ENCODE measurements at regions not wholly inside any gene's neighbourhood (a gene's known extent, or its start where the extent isn't known, plus 50 kb on each side); places are given as distances from the start of the nearest gene placed in this dataset.

DNA sequence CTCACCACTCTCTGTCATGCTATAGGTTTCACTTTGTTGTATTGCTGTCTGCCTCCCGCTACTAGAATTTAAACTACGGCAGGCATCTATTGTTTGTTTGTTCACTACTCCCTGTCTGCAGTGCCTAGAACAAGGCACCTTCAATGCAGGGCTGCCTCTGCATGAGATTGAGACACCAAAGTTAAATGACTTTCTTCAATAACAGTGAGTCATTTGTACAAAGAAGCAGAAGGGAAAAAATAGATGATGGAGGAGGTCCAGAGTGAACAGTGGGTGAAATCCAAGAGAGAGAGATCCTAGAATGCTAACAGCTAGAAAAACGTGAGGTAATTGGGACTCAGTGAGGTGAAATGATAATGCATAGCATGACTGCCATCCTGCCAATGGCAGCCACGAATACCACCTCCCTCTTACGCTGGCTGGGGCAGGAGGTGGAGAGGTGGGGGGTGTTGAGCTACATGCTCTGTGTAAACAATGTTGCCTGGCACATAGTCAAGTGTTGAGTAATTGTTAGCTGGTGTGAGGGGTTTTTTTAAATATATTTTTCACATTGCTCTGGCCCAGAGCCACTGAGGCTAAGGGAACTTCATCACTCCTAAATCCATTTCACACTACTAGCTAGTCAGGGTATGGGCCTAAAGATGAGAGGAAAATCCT lies 367.6 kb downstream of the RPS29 start:
- no peak for DNase-seq (ENCODE audit: extremely low spot score)

DNA sequence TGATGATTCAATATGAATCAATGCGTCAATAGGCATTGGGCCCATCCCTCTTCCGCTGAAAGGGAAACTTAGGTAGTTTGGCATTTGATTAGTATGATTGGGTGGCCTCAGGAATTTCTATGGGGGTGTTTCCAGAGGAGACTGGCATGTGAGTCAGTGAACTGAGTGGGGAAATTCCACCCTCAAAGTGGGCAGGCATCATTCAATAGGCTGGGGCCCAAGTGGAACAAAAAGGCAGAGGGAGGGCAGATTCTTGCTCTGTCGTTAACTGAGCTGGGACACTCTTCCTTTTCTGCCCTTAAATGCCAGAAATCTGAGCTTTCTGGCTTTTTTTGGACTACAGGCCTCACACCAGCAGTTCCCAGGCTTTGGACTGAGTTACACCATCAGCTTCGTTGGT lies 373.5 kb downstream of the RPS29 start:
- DNase-seq (ENCODE audit: extremely low spot score) = no peak
- ChIA-PET POLR2A (no interaction called here), CTCF (no interaction called here)
- no peak for TF ChIP-seq TARDBP (IDR thresholded peaks at IDR 0.05)
- no peak for TF ChIP-seq BHLHE40 (IDR thresholded peaks at IDR 0.05; ENCODE audit: borderline replicate concordance)
- TF ChIP-seq CTBP1 (IDR thresholded peaks at IDR 0.05; ENCODE audit: borderline replicate concordance) = no peak

More for the DNA sequence above, 367.6 kb downstream of the RPS29 start:
- no peak for TF ChIP-seq NFRKB (IDR thresholded peaks at IDR 0.05)
- no peak for TF ChIP-seq SUZ12 (IDR thresholded peaks at IDR 0.05)
- no peak for TF ChIP-seq L3MBTL2 (conservative IDR thresholded peaks at IDR 0.05)
- TF ChIP-seq ARNT (IDR thresholded peaks at IDR 0.05) = no peak
- TF ChIP-seq FOXA1 (IDR thresholded peaks at IDR 0.05) = no peak
- TF ChIP-seq TARDBP (IDR thresholded peaks at IDR 0.05) = no peak
- no peak for TF ChIP-seq HDGF (IDR thresholded peaks at IDR 0.05; ENCODE audit: borderline replicate concordance)
- TF ChIP-seq FOXM1 (IDR thresholded peaks at IDR 0.05; ENCODE audit: borderline replicate concordance) = no peak
- no peak for TF ChIP-seq BHLHE40 (IDR thresholded peaks at IDR 0.05; ENCODE audit: borderline replicate concordance)
- TF ChIP-seq, protein P1, sequence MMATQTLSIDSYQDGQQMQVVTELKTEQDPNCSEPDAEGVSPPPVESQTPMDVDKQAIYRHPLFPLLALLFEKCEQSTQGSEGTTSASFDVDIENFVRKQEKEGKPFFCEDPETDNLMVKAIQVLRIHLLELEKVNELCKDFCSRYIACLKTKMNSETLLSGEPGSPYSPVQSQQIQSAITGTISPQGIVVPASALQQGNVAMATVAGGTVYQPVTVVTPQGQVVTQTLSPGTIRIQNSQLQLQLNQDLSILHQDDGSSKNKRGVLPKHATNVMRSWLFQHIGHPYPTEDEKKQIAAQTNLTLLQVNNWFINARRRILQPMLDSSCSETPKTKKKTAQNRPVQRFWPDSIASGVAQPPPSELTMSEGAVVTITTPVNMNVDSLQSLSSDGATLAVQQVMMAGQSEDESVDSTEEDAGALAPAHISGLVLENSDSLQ (IDR thresholded peaks at IDR 0.05) = no peak
- TF ChIP-seq SP1 (IDR thresholded peaks at IDR 0.05) = no peak
- TF ChIP-seq ZNF384 (IDR thresholded peaks at IDR 0.05) = no peak
- TF ChIP-seq LEF1 (IDR thresholded peaks at IDR 0.05; ENCODE audit: borderline replicate concordance) = no peak
- no peak for TF ChIP-seq FOXK2 (IDR thresholded peaks at IDR 0.05)
- no peak for TF ChIP-seq CTBP1 (IDR thresholded peaks at IDR 0.05; ENCODE audit: borderline replicate concordance)
- CTCF ChIA-PET = no interaction called here
- POLR2A ChIA-PET = no interaction called here

DNA sequence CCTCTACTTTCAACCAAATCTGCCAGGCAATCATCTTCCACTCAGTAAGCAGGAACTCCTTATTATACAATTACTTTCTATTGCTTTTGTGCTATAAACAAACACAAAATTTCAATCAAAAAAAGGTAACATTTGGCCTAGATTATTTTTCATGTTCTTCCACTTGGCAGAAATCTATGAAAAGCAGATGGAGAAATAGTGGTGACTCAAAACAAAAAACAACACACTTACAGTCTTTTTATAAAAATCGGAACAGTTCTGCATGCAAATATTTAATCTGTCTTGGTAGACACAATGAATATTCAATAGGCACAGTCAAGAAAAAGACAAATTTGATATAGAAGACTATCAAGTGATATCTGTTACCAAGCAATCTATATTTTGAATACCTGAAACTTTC lies 376.8 kb downstream of the RPS29 start:
- TF ChIP-seq SUZ12 (IDR thresholded peaks at IDR 0.05) (no peak), ARNT (IDR thresholded peaks at IDR 0.05) (no peak), HDGF (IDR thresholded peaks at IDR 0.05; ENCODE audit: borderline replicate concordance) (no peak), FOXK2 (IDR thresholded peaks at IDR 0.05) (no peak), TARDBP (IDR thresholded peaks at IDR 0.05) (no peak), NFRKB (IDR thresholded peaks at IDR 0.05) (no peak), L3MBTL2 (conservative IDR thresholded peaks at IDR 0.05) (no peak)
- TF ChIP-seq, protein P1 (IDR thresholded peaks at IDR 0.05) = no peak
- DNase-seq (ENCODE audit: extremely low spot score) = no peak
- POLR2A ChIA-PET = no interaction called here
- CTCF ChIA-PET = no interaction called here

GRCh38 chr14:49206828-49207227 lies 379.4 kb downstream of the RPS29 start:
- TF ChIP-seq, protein P1 (IDR thresholded peaks at IDR 0.05) = no peak
- TF ChIP-seq HDGF (IDR thresholded peaks at IDR 0.05; ENCODE audit: borderline replicate concordance) (no peak), FOXK2 (IDR thresholded peaks at IDR 0.05) (no peak), CTBP1 (IDR thresholded peaks at IDR 0.05; ENCODE audit: borderline replicate concordance) (no peak), ARNT (IDR thresholded peaks at IDR 0.05) (no peak), SP1 (IDR thresholded peaks at IDR 0.05) (no peak), SUZ12 (IDR thresholded peaks at IDR 0.05) (no peak), FOXA1 (IDR thresholded peaks at IDR 0.05) (no peak), ELF4 (IDR thresholded peaks at IDR 0.05) (no peak), BHLHE40 (IDR thresholded peaks at IDR 0.05; ENCODE audit: borderline replicate concordance) (no peak), ZNF384 (IDR thresholded peaks at IDR 0.05) (no peak), L3MBTL2 (conservative IDR thresholded peaks at IDR 0.05) (no peak), NFRKB (IDR thresholded peaks at IDR 0.05) (no peak), TARDBP (IDR thresholded peaks at IDR 0.05) (no peak), LEF1 (IDR thresholded peaks at IDR 0.05; ENCODE audit: borderline replicate concordance) (no peak), FOXM1 (IDR thresholded peaks at IDR 0.05; ENCODE audit: borderline replicate concordance) (no peak)
- POLR2A ChIA-PET = no interaction called here
- no peak for DNase-seq (ENCODE audit: extremely low spot score)
- CTCF ChIA-PET = no interaction called here

DNA sequence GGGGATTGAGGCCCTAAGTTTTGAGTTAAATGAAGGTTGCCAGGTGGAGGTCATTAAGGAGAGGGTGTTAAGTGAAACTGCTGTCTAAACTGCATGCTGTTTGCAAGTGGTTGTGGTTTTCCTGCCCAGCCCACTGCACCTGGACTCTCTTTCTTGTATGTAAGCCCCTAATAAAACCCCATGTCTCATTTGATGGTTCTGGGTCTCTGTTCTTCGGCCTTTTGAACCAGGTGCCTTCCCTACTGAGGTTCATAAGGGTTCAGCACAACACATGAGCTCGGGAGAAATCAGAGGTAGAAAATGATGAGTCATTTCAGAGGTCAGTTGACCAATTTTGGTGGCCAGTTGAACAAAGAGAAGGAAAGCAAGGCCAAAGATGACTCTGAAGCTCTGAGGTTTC lies 382.5 kb downstream of the RPS29 start:
- CTCF ChIA-PET = no interaction called here
- DNase-seq (ENCODE audit: extremely low spot score) = no peak
- POLR2A ChIA-PET = no interaction called here
- TF ChIP-seq FOXK2 (IDR thresholded peaks at IDR 0.05) = no peak
- TF ChIP-seq LEF1 (IDR thresholded peaks at IDR 0.05; ENCODE audit: borderline replicate concordance) = no peak
- no peak for TF ChIP-seq FOXA1 (IDR thresholded peaks at IDR 0.05)
- no peak for TF ChIP-seq HDGF (IDR thresholded peaks at IDR 0.05; ENCODE audit: borderline replicate concordance)
- TF ChIP-seq ARNT (IDR thresholded peaks at IDR 0.05) = no peak
- no peak for TF ChIP-seq SUZ12 (IDR thresholded peaks at IDR 0.05)
- no peak for TF ChIP-seq L3MBTL2 (conservative IDR thresholded peaks at IDR 0.05)

- CTCF ChIA-PET = no interaction called here
- DNase-seq (ENCODE audit: extremely low spot score) = no peak
- TF ChIP-seq ELF4 (IDR thresholded peaks at IDR 0.05) = no peak
- TF ChIP-seq HDGF (IDR thresholded peaks at IDR 0.05; ENCODE audit: borderline replicate concordance) = no peak
- no peak for TF ChIP-seq CTBP1 (IDR thresholded peaks at IDR 0.05; ENCODE audit: borderline replicate concordance)
- TF ChIP-seq FOXK2 (IDR thresholded peaks at IDR 0.05) = no peak
- TF ChIP-seq SP1 (IDR thresholded peaks at IDR 0.05) = no peak
- no peak for TF ChIP-seq FOXM1 (IDR thresholded peaks at IDR 0.05; ENCODE audit: borderline replicate concordance)
- TF ChIP-seq TARDBP (IDR thresholded peaks at IDR 0.05) = no peak
- no peak for TF ChIP-seq LEF1 (IDR thresholded peaks at IDR 0.05; ENCODE audit: borderline replicate concordance)
- no peak for TF ChIP-seq BHLHE40 (IDR thresholded peaks at IDR 0.05; ENCODE audit: borderline replicate concordance)
- no peak for TF ChIP-seq NFRKB (IDR thresholded peaks at IDR 0.05)
- no peak for TF ChIP-seq FOXA1 (IDR thresholded peaks at IDR 0.05)
- POLR2A ChIA-PET = no interaction called here
Observed at GRCh38 chr14:49199159-49199558, 387.0 kb downstream of the RPS29 start.

Measured in HEK293T (cell line).